ENCODE measurements at regions not wholly inside any gene's neighbourhood (a gene's known extent, or its start where the extent isn't known, plus 50 kb on each side); places are given as distances from the start of the nearest gene placed in this dataset.

GRCh38 chr13:81563091-81563490, 1222.2 kb upstream of the SPRY2 start:
- TF ChIP-seq POLR2A (IDR thresholded peaks at IDR 0.05) = no peak
- TF ChIP-seq CTCF (IDR thresholded peaks at IDR 0.05) = no peak

All from upper lobe of left lung (tissue), 4 donors.